Lower leg skin (tissue), 4 donors: ENCODE measurements at regions not wholly inside any gene's neighbourhood (a gene's known extent, or its start where the extent isn't known, plus 50 kb on each side); places are given as distances from the start of the nearest gene placed in this dataset.

ENCODE experiments used
- DNase-seq, 2 donors: peaks; one replicate each; pipeline ENCODE4 v3.0.0-alpha.2; 2019; ENCODE audit warnings: low spot score in 2 of 2
- H3K4me3 ChIP-seq: fragments of 200-600 bp; sonication (generic); 2 replicates; pipeline ENCODE4 v1.5.1; 2017; ENCODE audit warnings: mild to moderate bottlenecking, low read depth; ENCODE audit not compliant: poor library complexity, severe bottlenecking
- CTCF ChIP-seq, 3 donors: fragments of 450-650 bp; IDR thresholded peaks; one replicate each; pipeline ENCODE4 v1.5.1; 2016; ENCODE audit warnings: antibody characterized with exemption in 3 of 3, mild to moderate bottlenecking in 3 of 3, moderate library complexity in 2 of 3
- POLR2A ChIP-seq, 2 donors: fragments of 450-650 bp; IDR thresholded peaks; one replicate each; pipeline ENCODE4 v1.6.1; 2016 to 2017; ENCODE audit warnings: antibody characterized with exemption in 2 of 2, mild to moderate bottlenecking in 1 of 2, moderate library complexity in 1 of 2
- WGBS, 2 donors: methylation state at CpG; one replicate each; pipeline ENCODE4 v1.1.5; 2018; 5-methylcytosine and 5-hydroxymethylcytosine counted together
- intact Hi-C: fragments of 100-400 bp; cut with DNase I; formaldehyde crosslinking; loops from one replicate; pipeline ENCODE4 v1.15.0; 2023; ENCODE audit warnings: low total_unique reads

- TF ChIP-seq CTCF (IDR thresholded peaks at IDR 0.05) (no peak), POLR2A (IDR thresholded peaks at IDR 0.05) (no peak)
- DNase-seq = no peak
- no peak overlapping the region for H3K4me3 ChIP-seq
- 86 to 96% methylated on average over 9 of the region's 9 CpGs for WGBS, 2 donors
- intact Hi-C loops = no loop called here
Observed at GRCh38 chr17:72578817-72579470, 458.1 kb downstream of the SOX9 start.

DNA sequence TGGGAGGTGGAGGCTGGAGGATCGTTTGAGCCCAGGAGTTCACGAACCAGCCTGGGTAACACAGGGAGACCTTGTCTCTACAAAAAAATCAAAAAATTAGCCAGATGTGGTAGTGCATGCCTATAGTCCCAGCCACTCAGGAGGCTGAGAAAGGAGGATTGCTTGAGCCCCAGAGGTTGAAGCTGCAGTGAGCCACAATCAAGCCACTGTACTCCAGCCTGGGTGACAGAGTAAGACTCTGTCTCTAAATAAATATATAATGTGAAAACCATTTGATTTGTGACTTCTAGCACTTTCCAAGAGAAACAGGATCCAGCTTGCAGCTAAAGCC, 459.1 kb downstream of the SOX9 start:
- H3K4me3 ChIP-seq = no peak overlapping the region
- DNase-seq = no peak
- intact Hi-C loops = no loop called here
- WGBS, 2 donors = 65 to 69% methylated on average over 2 of the region's 2 CpGs
- TF ChIP-seq CTCF (IDR thresholded peaks at IDR 0.05) (no peak), POLR2A (IDR thresholded peaks at IDR 0.05) (no peak)

DNA sequence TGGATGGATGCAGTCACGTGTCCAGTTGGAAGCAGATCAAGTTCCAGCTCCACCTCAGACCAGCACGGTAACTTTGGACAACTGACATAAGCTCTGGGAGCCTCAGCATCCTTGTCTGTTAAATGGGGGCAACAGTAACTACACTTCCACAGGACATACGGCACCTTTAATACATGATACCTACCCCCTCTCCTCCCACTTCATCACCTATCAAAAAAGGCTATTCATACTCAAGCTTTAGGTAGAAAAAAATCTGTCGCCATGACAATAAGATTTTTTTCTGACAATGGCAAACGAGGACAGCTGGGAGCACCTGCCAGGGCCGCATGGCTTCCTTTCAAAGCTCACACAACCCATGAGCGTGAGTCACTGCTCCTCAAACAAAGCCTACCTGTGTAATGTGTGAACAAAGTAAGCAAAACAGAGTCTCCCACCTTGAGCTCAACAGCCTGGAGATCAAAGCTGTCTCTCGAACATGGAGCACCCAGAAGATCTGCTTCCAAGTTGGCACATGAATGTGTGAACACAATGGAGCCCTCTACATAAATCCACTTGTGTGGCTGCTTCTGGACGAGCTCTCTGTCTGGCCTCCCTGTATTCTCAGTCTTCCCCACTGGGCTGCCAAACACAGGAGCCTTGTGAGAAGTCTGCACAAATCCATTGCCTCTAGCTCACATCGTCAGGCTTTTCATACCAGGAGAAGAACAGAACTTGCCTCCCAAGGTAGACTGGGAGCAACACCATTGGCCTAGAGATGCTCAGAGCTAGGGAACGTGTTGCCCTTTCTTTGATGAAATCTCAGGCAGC, 459.7 kb downstream of the SOX9 start:
- no peak for DNase-seq
- intact Hi-C loops = no loop called here
- no peak for TF ChIP-seq CTCF (IDR thresholded peaks at IDR 0.05)
- TF ChIP-seq POLR2A (IDR thresholded peaks at IDR 0.05) = no peak
- 44 to 55% methylated on average over 11 of the region's 11 CpGs for WGBS, 2 donors
- no peak overlapping the region for H3K4me3 ChIP-seq

- H3K4me3 ChIP-seq = no peak overlapping the region
- no peak for DNase-seq
- 53 to 59% methylated on average over 7 of the region's 7 CpGs for whole genome bisulfite sequencing, 2 donors
- TF ChIP-seq POLR2A (IDR thresholded peaks at IDR 0.05) (no peak), CTCF (IDR thresholded peaks at IDR 0.05) (no peak)
- intact Hi-C loops = no loop called here
Observed at GRCh38 chr17:72587156-72587555, 466.3 kb downstream of the SOX9 start.

GRCh38 chr17:72587773-72588511, 467.1 kb downstream of the SOX9 start:
- H3K4me3 ChIP-seq = no peak overlapping the region
- DNase-seq = no peak
- TF ChIP-seq CTCF (IDR thresholded peaks at IDR 0.05) (no peak), POLR2A (IDR thresholded peaks at IDR 0.05) (no peak)
- intact Hi-C loops = no loop called here
- 28 to 46% methylated on average over 11 of the region's 11 CpGs for WGBS, 2 donors
